A172 (cell line): ENCODE measurements at regions not wholly inside any gene's neighbourhood (a gene's known extent, or its start where the extent isn't known, plus 50 kb on each side); places are given as distances from the start of the nearest gene placed in this dataset.

ENCODE experiments used
- DNase-seq: peaks from one replicate; pipeline ENCODE4 v3.0.0-alpha.2; 2015; ENCODE audit warnings: low spot score

DNA sequence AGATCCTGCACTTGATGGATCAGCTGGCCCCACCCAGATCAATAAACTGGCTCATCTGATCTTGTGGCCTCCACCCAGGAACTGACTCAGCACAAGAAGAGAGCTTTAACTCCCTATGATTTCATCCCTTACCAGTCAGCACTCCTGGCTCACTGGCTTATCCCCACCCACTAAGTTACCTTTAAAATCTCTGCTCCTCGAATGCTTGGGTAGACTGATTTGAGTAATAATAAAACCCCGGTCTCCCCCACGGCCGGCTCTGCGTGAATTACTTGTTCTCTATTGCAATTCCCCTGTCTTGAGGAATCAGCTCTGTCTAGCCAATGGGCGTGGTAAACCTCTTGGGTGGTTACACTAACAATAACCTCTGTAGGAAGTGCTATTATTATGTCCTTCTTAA lies 83.7 kb downstream of the MBL2 start:
- peak; percentile 67 for DNase-seq

DNA sequence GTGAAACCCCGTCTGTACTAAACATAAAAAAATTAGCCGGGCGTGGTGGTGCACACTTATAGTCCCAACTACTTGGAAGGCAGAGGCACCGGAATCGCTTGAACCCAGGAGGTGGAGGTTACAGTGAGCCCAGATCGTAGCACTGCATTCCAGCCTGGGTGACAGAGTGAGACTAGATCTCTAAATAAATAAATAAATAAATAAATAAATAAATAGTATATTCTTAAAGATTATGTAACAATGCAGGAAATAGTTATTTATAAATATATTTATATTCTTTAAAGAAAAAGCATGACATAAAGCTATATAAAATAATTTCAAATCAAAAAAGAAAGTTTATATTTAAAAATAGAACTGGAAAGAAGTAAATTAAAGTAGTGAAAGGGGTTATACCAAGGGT lies 76.4 kb downstream of the MBL2 start:
- DNase-seq, result no peak

DNA sequence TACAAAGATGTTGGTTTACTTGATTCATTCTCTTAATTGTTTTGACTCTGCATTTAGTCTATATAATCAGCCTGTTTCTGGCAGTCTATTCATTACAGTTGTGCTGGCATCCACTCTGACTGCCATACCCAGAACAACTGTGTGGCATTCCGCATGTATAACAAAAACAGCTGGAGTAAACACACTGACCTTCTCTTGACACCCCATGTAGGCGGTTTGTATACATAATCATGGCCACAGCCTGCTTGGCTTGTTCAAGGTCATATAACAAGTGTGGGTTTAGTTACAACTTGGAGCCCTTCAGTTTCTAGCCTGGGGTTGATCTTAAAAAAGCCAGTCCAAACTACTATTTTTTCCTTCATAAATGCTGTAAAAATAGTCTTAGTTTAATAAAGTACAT lies 70.9 kb downstream of the MBL2 start:
- peak; percentile 26 for DNase-seq

DNA sequence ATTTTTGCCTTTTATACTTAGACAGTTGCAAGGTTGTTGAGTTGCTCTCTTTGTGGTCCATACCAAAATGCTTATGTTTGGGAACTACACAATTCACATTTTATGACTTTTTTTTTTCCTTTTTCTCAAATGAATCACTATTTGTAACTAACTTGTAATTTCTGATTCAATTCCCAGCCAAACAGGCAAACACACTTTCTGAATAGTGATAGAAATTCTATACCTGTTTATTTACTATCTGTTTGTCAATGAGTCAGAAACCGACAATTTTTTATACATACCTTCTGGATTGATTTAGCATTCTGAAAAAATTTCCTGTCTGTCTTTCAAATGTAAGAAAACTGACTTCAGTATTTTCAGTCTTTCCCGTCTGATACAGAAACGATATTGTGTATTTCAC lies 69.1 kb downstream of the MBL2 start:
- no peak for DNase-seq

DNA sequence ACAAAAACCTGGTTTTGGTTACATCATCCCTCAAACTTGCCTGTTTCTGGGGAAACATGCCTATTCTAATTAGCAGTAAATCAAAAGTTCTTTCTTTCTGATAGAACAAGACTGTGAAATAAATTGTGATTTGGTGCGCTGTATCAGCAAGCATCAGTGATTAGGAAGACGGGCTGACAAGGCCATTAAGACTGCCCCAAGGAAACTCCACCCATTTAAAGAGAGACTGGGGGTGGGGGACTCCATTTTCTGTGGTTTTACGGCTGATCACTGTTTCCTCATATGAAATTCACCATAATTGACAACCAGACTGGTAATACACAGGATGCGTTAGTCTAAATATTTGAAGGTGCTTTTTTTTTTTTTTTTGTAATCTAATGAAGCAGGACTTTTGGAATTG lies 68.7 kb downstream of the MBL2 start:
- peak; percentile 91 for DNase-seq

DNA sequence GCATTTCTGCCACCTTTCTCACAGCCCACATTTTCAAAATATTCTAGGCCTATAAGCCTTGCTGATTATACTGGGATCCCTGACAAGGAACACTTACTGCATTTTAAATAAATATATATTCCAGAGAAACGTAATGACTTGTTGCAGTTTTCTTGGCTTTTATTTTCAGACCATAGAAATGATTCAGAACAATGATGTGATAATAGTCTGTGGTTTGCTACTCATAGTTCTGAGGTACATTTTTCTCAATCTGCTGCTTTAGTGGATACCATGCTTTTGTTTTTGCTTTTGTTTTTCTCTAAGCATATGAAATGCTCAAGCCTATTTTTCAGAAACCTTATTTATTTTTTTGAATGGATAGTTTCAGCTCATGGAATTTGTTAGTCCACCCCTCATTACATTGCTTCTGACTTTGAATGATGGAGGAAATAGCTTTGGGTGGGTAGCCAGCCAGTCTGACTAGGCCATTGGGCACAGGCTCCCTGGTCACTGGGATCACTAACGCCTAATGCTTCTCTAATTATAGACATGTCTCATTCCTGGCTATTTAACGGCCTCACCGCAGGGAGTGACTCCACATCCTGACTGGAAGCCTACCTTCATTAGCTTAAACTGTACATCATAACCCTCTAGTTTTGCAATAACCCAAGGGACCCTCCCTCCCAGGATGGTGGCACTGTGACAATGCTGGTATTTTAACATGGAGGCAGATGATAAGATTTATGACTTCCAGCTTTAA lies 66.1 kb downstream of the MBL2 start:
- peak; percentile 96 for DNase-seq
